ENCODE measurements at regions not wholly inside any gene's neighbourhood (a gene's known extent, or its start where the extent isn't known, plus 50 kb on each side); places are given as distances from the start of the nearest gene placed in this dataset.

DNA sequence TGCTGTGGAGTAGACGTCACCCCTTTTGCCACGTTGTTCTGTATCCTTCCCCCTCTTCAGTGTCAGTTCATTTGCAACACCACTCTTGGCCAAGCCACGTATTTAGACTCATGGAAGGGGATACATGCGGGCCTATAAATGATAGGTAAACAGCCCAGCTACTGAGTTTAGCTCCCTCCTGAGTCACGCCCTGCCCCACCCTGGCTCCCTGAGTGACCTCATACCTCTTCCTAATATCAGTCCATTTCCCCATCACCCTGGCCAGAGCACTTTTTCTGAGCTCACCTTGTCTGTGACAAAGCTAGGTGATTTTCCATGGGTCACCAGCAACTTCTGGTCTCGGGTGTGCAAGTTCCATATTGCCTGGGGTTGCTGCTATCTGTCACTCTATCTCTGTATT lies 147.2 kb upstream of the MAF start:
- peaks cover 3% of the 10 kb centered on the region for H3K4me1 ChIP-seq (ENCODE audit: insufficient read depth, low read length)
- ATAC-seq (ENCODE audit: poor library complexity) (no peak), DNase-seq (no peak)
- H3K27ac ChIP-seq (ENCODE audit: low read depth in 1 of 2, low read length in 2 of 2), result no peak overlapping the region
- POLR2A ChIA-PET, result no interaction called here
- TF ChIP-seq, protein P1, sequence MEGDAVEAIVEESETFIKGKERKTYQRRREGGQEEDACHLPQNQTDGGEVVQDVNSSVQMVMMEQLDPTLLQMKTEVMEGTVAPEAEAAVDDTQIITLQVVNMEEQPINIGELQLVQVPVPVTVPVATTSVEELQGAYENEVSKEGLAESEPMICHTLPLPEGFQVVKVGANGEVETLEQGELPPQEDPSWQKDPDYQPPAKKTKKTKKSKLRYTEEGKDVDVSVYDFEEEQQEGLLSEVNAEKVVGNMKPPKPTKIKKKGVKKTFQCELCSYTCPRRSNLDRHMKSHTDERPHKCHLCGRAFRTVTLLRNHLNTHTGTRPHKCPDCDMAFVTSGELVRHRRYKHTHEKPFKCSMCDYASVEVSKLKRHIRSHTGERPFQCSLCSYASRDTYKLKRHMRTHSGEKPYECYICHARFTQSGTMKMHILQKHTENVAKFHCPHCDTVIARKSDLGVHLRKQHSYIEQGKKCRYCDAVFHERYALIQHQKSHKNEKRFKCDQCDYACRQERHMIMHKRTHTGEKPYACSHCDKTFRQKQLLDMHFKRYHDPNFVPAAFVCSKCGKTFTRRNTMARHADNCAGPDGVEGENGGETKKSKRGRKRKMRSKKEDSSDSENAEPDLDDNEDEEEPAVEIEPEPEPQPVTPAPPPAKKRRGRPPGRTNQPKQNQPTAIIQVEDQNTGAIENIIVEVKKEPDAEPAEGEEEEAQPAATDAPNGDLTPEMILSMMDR (IDR thresholded peaks at IDR 0.05), result no peak
- H3K4me3 Mint-ChIP-seq, result no peak overlapping the region
- no peaks in the 10 kb centered on the region for H3K36me3 ChIP-seq (ENCODE audit: insufficient read depth, low read length)
- H3K27me3 ChIP-seq (ENCODE audit: control insufficient read depth in 1 of 2, insufficient read depth in 2 of 2, low read length in 2 of 2), result no peaks in the 10 kb centered on the region
- no peaks in the 10 kb centered on the region for H3K4me1 Mint-ChIP-seq (ENCODE audit: low read depth)
- no peak overlapping the region for H3K27ac Mint-ChIP-seq
- H3K4me3 ChIP-seq (ENCODE audit: low read length), result no peak overlapping the region
- intact Hi-C loops (cut with DNase I, micrococcal nuclease), result no loop called here
- no peaks in the 10 kb centered on the region for H3K9me3 Mint-ChIP-seq
- H3K27me3 Mint-ChIP-seq, result peaks cover 4% of the 10 kb centered on the region
- no peaks in the 10 kb centered on the region for H3K36me3 Mint-ChIP-seq (ENCODE audit: low read depth)
- H3K9me3 ChIP-seq (ENCODE audit: control insufficient read depth in 1 of 2, insufficient read depth in 1 of 2, low read length in 2 of 2), result peaks cover 0 to 3% of the 10 kb centered on the region in 2 experiments
- CTCF ChIA-PET, result no interaction called here

DNA sequence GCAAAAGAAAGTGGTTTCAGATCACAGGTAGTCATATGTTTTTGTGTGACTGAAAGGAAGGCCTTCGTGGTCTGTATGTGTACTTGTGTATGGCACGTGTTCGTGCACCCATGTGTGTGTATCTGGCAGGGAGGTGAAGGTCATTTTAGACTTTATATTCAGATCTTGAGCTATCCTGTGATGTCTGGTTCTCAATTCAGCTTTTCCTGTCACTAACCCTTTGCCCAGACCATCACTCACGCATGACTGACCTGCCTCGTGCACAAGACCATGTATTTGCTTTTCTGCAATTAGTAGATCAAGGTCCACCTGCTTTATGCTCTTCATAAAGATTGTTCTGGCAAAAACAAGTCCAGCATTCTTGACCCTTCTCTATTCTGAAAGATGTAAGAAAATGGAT lies 139.7 kb upstream of the MAF start:
- CTCF ChIA-PET, result no interaction called here
- no peaks in the 10 kb centered on the region for H3K36me3 Mint-ChIP-seq (ENCODE audit: low read depth)
- ATAC-seq (ENCODE audit: poor library complexity), result no peak
- no peaks in the 10 kb centered on the region for H3K9me3 Mint-ChIP-seq
- H3K4me3 Mint-ChIP-seq, result no peak overlapping the region
- TF ChIP-seq, protein P1 (IDR thresholded peaks at IDR 0.05), result no peak
- DNase-seq, result no peak
- Histone ChIP-seq H3K36me3 (ENCODE audit: insufficient read depth, low read length) (no peaks in the 10 kb centered on the region), H3K9me3 (ENCODE audit: control insufficient read depth in 1 of 2, insufficient read depth in 1 of 2, low read length in 2 of 2) (no peaks in the 10 kb centered on the region), H3K4me1 (ENCODE audit: insufficient read depth, low read length) (no peaks in the 10 kb centered on the region), H3K4me3 (ENCODE audit: low read length) (no peak overlapping the region), H3K27ac (ENCODE audit: low read depth in 1 of 2, low read length in 2 of 2) (no peak overlapping the region), H3K27me3 (ENCODE audit: control insufficient read depth in 1 of 2, insufficient read depth in 2 of 2, low read length in 2 of 2) (no peaks in the 10 kb centered on the region)
- no peak overlapping the region for H3K27ac Mint-ChIP-seq
- no peaks in the 10 kb centered on the region for H3K27me3 Mint-ChIP-seq
- H3K4me1 Mint-ChIP-seq (ENCODE audit: low read depth), result no peaks in the 10 kb centered on the region
- POLR2A ChIA-PET, result no interaction called here
- intact Hi-C loops (cut with DNase I, micrococcal nuclease), result no loop called here

DNA sequence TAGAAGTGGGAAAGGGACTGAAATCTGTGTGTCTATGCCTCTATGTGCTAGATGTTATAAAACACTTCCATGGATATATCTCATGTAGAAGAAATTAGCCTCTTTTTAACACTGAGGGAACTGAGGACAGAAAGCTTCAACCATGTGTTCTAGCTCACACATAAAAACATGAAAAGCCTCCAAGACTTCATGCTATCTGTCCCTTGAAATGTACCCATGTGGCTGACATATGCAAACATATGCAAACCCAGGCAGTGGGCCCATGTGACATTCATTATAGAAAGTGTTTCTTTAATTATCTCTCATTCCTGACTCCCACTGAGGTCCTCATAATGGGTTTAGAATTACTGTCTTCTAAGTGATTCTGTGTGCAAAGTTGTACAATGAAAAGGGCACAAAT lies 134.7 kb upstream of the MAF start:
- Histone ChIP-seq H3K36me3 (ENCODE audit: insufficient read depth, low read length) (no peaks in the 10 kb centered on the region), H3K4me1 (ENCODE audit: insufficient read depth, low read length) (no peaks in the 10 kb centered on the region), H3K27ac (ENCODE audit: low read depth in 1 of 2, low read length in 2 of 2) (no peak overlapping the region), H3K27me3 (ENCODE audit: control insufficient read depth in 1 of 2, insufficient read depth in 2 of 2, low read length in 2 of 2) (no peaks in the 10 kb centered on the region), H3K9me3 (ENCODE audit: control insufficient read depth in 1 of 2, insufficient read depth in 1 of 2, low read length in 2 of 2) (no peaks in the 10 kb centered on the region), H3K4me3 (ENCODE audit: low read length) (no peak overlapping the region)
- POLR2A ChIA-PET, result no interaction called here
- no peak overlapping the region for H3K4me3 Mint-ChIP-seq
- ATAC-seq (ENCODE audit: poor library complexity) (no peak), DNase-seq (no peak)
- intact Hi-C loops (cut with DNase I, micrococcal nuclease), result no loop called here
- H3K27ac Mint-ChIP-seq, result no peak overlapping the region
- CTCF ChIA-PET, result no interaction called here
- H3K9me3 Mint-ChIP-seq, result no peaks in the 10 kb centered on the region
- no peaks in the 10 kb centered on the region for H3K4me1 Mint-ChIP-seq (ENCODE audit: low read depth)
- H3K36me3 Mint-ChIP-seq (ENCODE audit: low read depth), result no peaks in the 10 kb centered on the region
- TF ChIP-seq, protein P1 (IDR thresholded peaks at IDR 0.05), result no peak
- no peaks in the 10 kb centered on the region for H3K27me3 Mint-ChIP-seq

Measured in CD4-positive, alpha-beta T cell (primary cell).